Neuronal stem cell (in vitro differentiated cells): ENCODE measurements at regions not wholly inside any gene's neighbourhood (a gene's known extent, or its start where the extent isn't known, plus 50 kb on each side); places are given as distances from the start of the nearest gene placed in this dataset.

Experiments
- DNase-seq: peaks from one replicate; pipeline ENCODE4 v3.0.0-alpha.2; 2013; ENCODE audit warnings: low spot score
- H2AFZ ChIP-seq: one replicate; pipeline ENCODE4 v1.6.1; 2013; ENCODE audit warnings: mild to moderate bottlenecking, low read length, inconsistent platforms
- H2AK5ac ChIP-seq: 2 replicates; pipeline ENCODE4 v1.6.1; 2013; ENCODE audit warnings: low read depth, mild to moderate bottlenecking, inconsistent platforms, low read length, moderate library complexity, mixed read lengths
- H2BK120ac ChIP-seq: 2 replicates; pipeline ENCODE4 v1.6.1; 2013; ENCODE audit warnings: low read depth, mild to moderate bottlenecking, inconsistent platforms, low read length, moderate library complexity, mixed read lengths
- H2BK12ac ChIP-seq: one replicate; pipeline ENCODE4 v1.6.1; 2013; ENCODE audit warnings: low read length, inconsistent platforms
- H2BK15ac ChIP-seq: 2 replicates; pipeline ENCODE4 v1.6.1; 2013; ENCODE audit warnings: mild to moderate bottlenecking, low read length, inconsistent platforms, mixed read lengths
- H2BK5ac ChIP-seq: one replicate; pipeline ENCODE4 v1.6.1; 2013; ENCODE audit warnings: inconsistent platforms, mild to moderate bottlenecking, low read length, moderate library complexity
- H3K14ac ChIP-seq: one replicate; pipeline ENCODE4 v1.6.1; 2013; ENCODE audit warnings: low read length, inconsistent platforms
- H3K18ac ChIP-seq: 2 replicates; pipeline ENCODE4 v1.6.1; 2013; ENCODE audit warnings: low read length, inconsistent platforms
- H3K23ac ChIP-seq: 2 replicates; pipeline ENCODE4 v1.6.1; 2013; ENCODE audit warnings: low read depth, mild to moderate bottlenecking, mixed read lengths, low read length, inconsistent platforms; ENCODE audit not compliant: poor library complexity
- H3K27ac ChIP-seq: replicated peaks from 3 replicates; pipeline ENCODE4 v1.5.1; 2013; ENCODE audit warnings: low read length, inconsistent platforms
- H3K27me3 ChIP-seq, 3 experiments: 2 replicates each; pipeline ENCODE4 v1.6.1; 2013; ENCODE audit warnings: low read length in 3 of 3, mild to moderate bottlenecking in 2 of 3, inconsistent platforms in 1 of 3, low read depth in 1 of 3, mixed read lengths in 1 of 3, moderate library complexity in 1 of 3; ENCODE audit not compliant: control insufficient read depth in 3 of 3, insufficient read depth in 3 of 3
- H3K36me3 ChIP-seq, 2 donors: replicated peaks in 1 of 2; 2 replicates each; pipeline ENCODE4 v1.6.1; 2013; ENCODE audit warnings: low read length in 2 of 2; ENCODE audit not compliant: control insufficient read depth in 2 of 2, insufficient read depth in 2 of 2
- H3K4ac ChIP-seq: 2 replicates; pipeline ENCODE4 v1.6.1; 2013; ENCODE audit warnings: inconsistent platforms, mild to moderate bottlenecking, low read length, moderate library complexity
- H3K4me1 ChIP-seq, 2 donors: 1 replicate in 1 of 2; 2 replicates in 1 of 2; pipeline ENCODE4 v1.6.1; 2013; ENCODE audit warnings: low read length in 2 of 2, low read depth in 1 of 2; ENCODE audit not compliant: control insufficient read depth in 2 of 2, insufficient read depth in 1 of 2
- H3K4me2 ChIP-seq: one replicate; pipeline ENCODE4 v1.6.1; 2013; ENCODE audit warnings: mild to moderate bottlenecking, low read length, inconsistent platforms; ENCODE audit not compliant: insufficient read depth, poor library complexity, severe bottlenecking
- H3K4me3 ChIP-seq, 2 donors: 2 replicates each; pipeline ENCODE4 v1.5.1; 2013; ENCODE audit warnings: low read length in 2 of 2, mild to moderate bottlenecking in 2 of 2, inconsistent platforms in 1 of 2, moderate library complexity in 1 of 2
- H3K79me1 ChIP-seq: one replicate; pipeline ENCODE4 v1.6.1; 2013; ENCODE audit warnings: low read depth, mild to moderate bottlenecking, inconsistent platforms, low read length, moderate library complexity
- H3K9ac ChIP-seq: one replicate; pipeline ENCODE4 v1.6.1; 2013; ENCODE audit warnings: mild to moderate bottlenecking, low read depth, low read length, inconsistent platforms; ENCODE audit not compliant: poor library complexity
- H3K9me3 ChIP-seq, 2 donors: replicated peaks in 1 of 2; 2 replicates each; pipeline versions ENCODE3 to v1.6.1; 2013; ENCODE audit warnings: low read length in 2 of 2, mild to moderate bottlenecking in 2 of 2, inconsistent platforms in 1 of 2, low read depth in 1 of 2, mixed read lengths in 1 of 2, moderate library complexity in 1 of 2; ENCODE audit not compliant: control insufficient read depth in 2 of 2, insufficient read depth in 1 of 2
- H4K8ac ChIP-seq: one replicate; pipeline ENCODE4 v1.6.1; 2013; ENCODE audit warnings: low read depth, mild to moderate bottlenecking, inconsistent platforms, low read length, moderate library complexity
- H4K91ac ChIP-seq: one replicate; pipeline ENCODE4 v1.6.1; 2013; ENCODE audit warnings: low read length, low read depth, mild to moderate bottlenecking, inconsistent platforms; ENCODE audit not compliant: poor library complexity
- WGBS, 2 donors: extraction: QIAGEN DNeasy Blood & Tissue Kit; methylation state at CpG; one replicate each; pipeline ENCODE4 v1.1.7; 2013; ENCODE audit warnings: missing lambda C conversion rate in 2 of 2, mixed read lengths in 1 of 2; ENCODE audit not compliant: insufficient read length in 2 of 2, insufficient replicate concordance in 1 of 2; ENCODE audit errors: extremely low coverage in 2 of 2; 5-methylcytosine and 5-hydroxymethylcytosine counted together

- no peak overlapping the region for H3K4me2 ChIP-seq
- no peak overlapping the region for H2BK120ac ChIP-seq
- no peak overlapping the region for H2AK5ac ChIP-seq
- no peak overlapping the region for H3K14ac ChIP-seq
- no peak overlapping the region for H4K91ac ChIP-seq
- no peak overlapping the region for H3K23ac ChIP-seq
- WGBS, 2 donors: no CpG with 5 or more reads among the region's 3 CpGs
- no peak overlapping the region for H4K8ac ChIP-seq
- H3K9me3 ChIP-seq: no peaks in the 10 kb centered on the region
- H3K9ac ChIP-seq: no peak overlapping the region
- no peaks in the 10 kb centered on the region for H3K4me1 ChIP-seq
- no peaks in the 10 kb centered on the region for H3K27me3 ChIP-seq
- no peak overlapping the region for H2AFZ ChIP-seq
- H2BK15ac ChIP-seq: no peak overlapping the region
- H3K4me3 ChIP-seq: no peak overlapping the region
- H3K36me3 ChIP-seq: no peaks in the 10 kb centered on the region
- H2BK5ac ChIP-seq: no peak overlapping the region
- H3K18ac ChIP-seq: no peak overlapping the region
- H3K27ac ChIP-seq: no peak overlapping the region
- no peak overlapping the region for H3K4ac ChIP-seq
- H3K79me1 ChIP-seq: no peaks in the 10 kb centered on the region
- no peak for DNase-seq
- H2BK12ac ChIP-seq: no peak overlapping the region
These were observed 358.2 kb upstream of the TLE4 start for GRCh38 chr9:79213417-79214125.

DNA sequence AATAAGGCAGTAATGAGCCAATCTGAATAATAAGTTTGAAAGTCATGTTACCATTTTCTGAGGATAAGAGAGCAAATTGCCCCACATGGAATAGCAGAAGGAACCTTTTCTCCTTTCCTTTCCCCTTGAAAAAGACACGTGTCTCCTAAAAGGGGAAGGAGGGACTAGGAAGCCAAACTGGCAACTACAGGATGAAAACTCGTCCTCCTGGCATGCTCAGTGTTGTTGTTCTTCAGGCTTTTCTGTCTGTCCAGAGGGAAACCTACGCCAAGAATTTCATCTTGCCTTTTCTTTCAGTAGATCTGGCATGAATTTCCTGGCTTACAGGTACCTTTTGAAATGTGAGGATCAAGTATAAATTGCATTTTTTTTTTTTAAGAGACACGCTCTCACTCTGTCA is 355.9 kb upstream of the TLE4 start:
- Histone ChIP-seq H3K36me3 (no peaks in the 10 kb centered on the region), H3K9ac (no peak overlapping the region), H3K4me2 (no peak overlapping the region), H3K14ac (no peak overlapping the region), H3K4me1 (no peaks in the 10 kb centered on the region), H2BK120ac (no peak overlapping the region), H3K27me3 (no peaks in the 10 kb centered on the region), H2AK5ac (no peak overlapping the region), H3K23ac (no peak overlapping the region), H4K91ac (no peak overlapping the region), H3K4me3 (no peak overlapping the region), H3K9me3 (no peaks in the 10 kb centered on the region), H4K8ac (no peak overlapping the region), H2BK12ac (no peak overlapping the region), H2BK15ac (no peak overlapping the region), H2AFZ (no peak overlapping the region), H3K18ac (no peak overlapping the region), H3K4ac (no peak overlapping the region), H3K27ac (no peak overlapping the region), H3K79me1 (no peaks in the 10 kb centered on the region), H2BK5ac (no peak overlapping the region)
- DNase-seq: no peak
- WGBS, 2 donors: no CpG with 5 or more reads among the region's 4 CpGs

- Histone ChIP-seq H3K79me1 (no peaks in the 10 kb centered on the region), H4K8ac (no peak overlapping the region), H3K36me3 (no peaks in the 10 kb centered on the region), H3K18ac (no peak overlapping the region), H3K27ac (no peak overlapping the region), H2BK120ac (no peak overlapping the region), H2BK5ac (no peak overlapping the region), H3K9me3 (no peaks in the 10 kb centered on the region), H2BK15ac (no peak overlapping the region), H2AK5ac (no peak overlapping the region), H3K14ac (no peak overlapping the region), H3K4me2 (no peak overlapping the region), H2BK12ac (no peak overlapping the region), H3K4ac (no peak overlapping the region), H3K9ac (no peak overlapping the region), H2AFZ (no peak overlapping the region), H3K27me3 (no peaks in the 10 kb centered on the region), H4K91ac (no peak overlapping the region), H3K4me3 (no peak overlapping the region), H3K4me1 (no peaks in the 10 kb centered on the region), H3K23ac (no peak overlapping the region)
- DNase-seq: no peak
- no CpG with 5 or more reads among the region's 1 CpG for WGBS, 2 donors
These were observed 351.5 kb upstream of the TLE4 start for GRCh38 chr9:79220251-79220650.

- no peak overlapping the region for H4K91ac ChIP-seq
- H3K14ac ChIP-seq: no peak overlapping the region
- H3K18ac ChIP-seq: no peak overlapping the region
- no peak overlapping the region for H2BK5ac ChIP-seq
- no peaks in the 10 kb centered on the region for H3K9me3 ChIP-seq
- no peak overlapping the region for H3K4me2 ChIP-seq
- H3K4me1 ChIP-seq: no peaks in the 10 kb centered on the region
- no CpG with 5 or more reads among the region's 1 CpG for WGBS, 2 donors
- H3K27me3 ChIP-seq: no peaks in the 10 kb centered on the region
- H3K9ac ChIP-seq: no peak overlapping the region
- no peak overlapping the region for H2AK5ac ChIP-seq
- no peak overlapping the region for H4K8ac ChIP-seq
- H3K36me3 ChIP-seq: no peaks in the 10 kb centered on the region
- no peak overlapping the region for H3K23ac ChIP-seq
- H3K79me1 ChIP-seq: no peaks in the 10 kb centered on the region
- no peak overlapping the region for H3K27ac ChIP-seq
- no peak overlapping the region for H3K4ac ChIP-seq
- no peak overlapping the region for H2AFZ ChIP-seq
- H2BK15ac ChIP-seq: no peak overlapping the region
- no peak for DNase-seq
- no peak overlapping the region for H2BK12ac ChIP-seq
- H2BK120ac ChIP-seq: no peak overlapping the region
- H3K4me3 ChIP-seq: no peak overlapping the region
These were observed 351.1 kb upstream of the TLE4 start for GRCh38 chr9:79220666-79221065.
